Gastroesophageal sphincter (tissue), 4 donors: ENCODE measurements at regions not wholly inside any gene's neighbourhood (a gene's known extent, or its start where the extent isn't known, plus 50 kb on each side); places are given as distances from the start of the nearest gene placed in this dataset.

Experiments used
- ATAC-seq: fragments of 150-250 bp; one replicate; pipeline ENCODE4 v1.9.1; 2016; ENCODE audit warnings: mild to moderate bottlenecking, moderate library complexity
- H3K27ac ChIP-seq, 4 donors: fragments of 200-600 bp; sonication (generic) in 3 of 4; 1 replicate in 3 of 4; 2 replicates in 1 of 4; pipeline ENCODE4 v1.5.1; 2016 to 2019
- H3K27me3 ChIP-seq: fragments of 200-600 bp; sonication (generic); one replicate; pipeline ENCODE4 v1.5.1; 2019
- H3K36me3 ChIP-seq, 2 donors: fragments of 200-600 bp; sonication (generic); one replicate each; pipeline ENCODE4 v1.5.1; 2019; ENCODE audit warnings: control low read depth in 1 of 2
- H3K4me1 ChIP-seq, 3 donors: fragments of 200-600 bp; sonication (generic); 1 replicate in 2 of 3; 2 replicates in 1 of 3; pipeline ENCODE4 v1.5.1; 2016 to 2019; ENCODE audit warnings: control low read depth in 2 of 3
- H3K4me3 ChIP-seq, 2 donors: fragments of 200-600 bp; sonication (generic); one replicate each; pipeline ENCODE4 v1.5.1; 2019; ENCODE audit warnings: mild to moderate bottlenecking in 1 of 2, moderate library complexity in 1 of 2
- H3K9me3 ChIP-seq, 3 donors: fragments of 200-600 bp; sonication (generic); one replicate each; pipeline ENCODE4 v1.5.1; 2017 to 2019; ENCODE audit warnings: control low read depth in 2 of 3
- CTCF ChIP-seq, 4 experiments: fragments of 200-600 bp in 2 of 4; fragments of 450-650 bp in 2 of 4; sonication (generic) in 1 of 4; IDR thresholded peaks; one replicate each; pipeline ENCODE4 v1.5.1; 2017 to 2019; ENCODE audit warnings: antibody characterized with exemption in 4 of 4, mild to moderate bottlenecking in 2 of 4, moderate library complexity in 2 of 4
- EP300 ChIP-seq: sonication (generic); formaldehyde crosslinking; IDR thresholded peaks from one replicate; pipeline ENCODE4 v1.6.1; 2017; ENCODE audit warnings: antibody characterized with exemption, mild to moderate bottlenecking
- POLR2A ChIP-seq, 2 donors: fragments of 450-650 bp; IDR thresholded peaks; one replicate each; pipeline ENCODE4 v1.6.1; 2017; ENCODE audit warnings: antibody characterized with exemption in 2 of 2, mild to moderate bottlenecking in 2 of 2, moderate library complexity in 1 of 2
- POLR2AphosphoS5 ChIP-seq: sonication (generic); formaldehyde crosslinking; IDR thresholded peaks from one replicate; pipeline ENCODE4 v1.6.1; 2017; ENCODE audit warnings: antibody characterized with exemption
- WGBS, 2 donors: methylation state at CpG; one replicate each; pipeline ENCODE4 v1.1.5; 2018; ENCODE audit warnings: low coverage in 1 of 2; 5-methylcytosine and 5-hydroxymethylcytosine counted together

GRCh38 chr4:185904381-185904780 lies 92.4 kb upstream of the SORBS2 start:
- 84 to 93% methylated on average over 3 to 5 of the region's 5 CpGs for WGBS, 2 donors
- Histone ChIP-seq H3K36me3 (no peaks in the 10 kb centered on the region), H3K9me3 (no peaks in the 10 kb centered on the region)

GRCh38 chr4:185909972-185910371 lies 98.0 kb upstream of the SORBS2 start:
- no peak for ATAC-seq
- TF ChIP-seq CTCF (IDR thresholded peaks at IDR 0.05): no peak
- TF ChIP-seq POLR2AphosphoS5: no peak
- no peak for TF ChIP-seq POLR2A (IDR thresholded peaks at IDR 0.05)
- no peak for TF ChIP-seq EP300
- Histone ChIP-seq H3K27me3 (no peaks in the 10 kb centered on the region), H3K4me3 (no peak overlapping the region), H3K9me3 (no peaks in the 10 kb centered on the region), H3K27ac (no peak overlapping the region), H3K36me3 (no peaks in the 10 kb centered on the region), H3K4me1 (peaks cover 0 to 7% (median 0%) of the 10 kb centered on the region in 3 donors)
- 75 to 90% methylated on average over 2 of the region's 2 CpGs for WGBS, 2 donors

More at GRCh38 chr4:185904381-185904780, 92.4 kb upstream of the SORBS2 start:
- ATAC-seq: no peak
- Histone ChIP-seq H3K27ac (no peak overlapping the region), H3K4me3 (no peak overlapping the region), H3K4me1 (no peaks in the 10 kb centered on the region), H3K27me3 (no peaks in the 10 kb centered on the region)
- TF ChIP-seq POLR2AphosphoS5 (no peak), POLR2A (IDR thresholded peaks at IDR 0.05) (no peak), EP300 (no peak), CTCF (IDR thresholded peaks at IDR 0.05) (no peak)

GRCh38 chr4:185911556-185912064 lies 99.6 kb upstream of the SORBS2 start:
- no peaks in the 10 kb centered on the region for H3K36me3 ChIP-seq
- peaks cover 0 to 7% (median 0%) of the 10 kb centered on the region in 3 donors for H3K4me1 ChIP-seq
- TF ChIP-seq POLR2AphosphoS5 (no peak), POLR2A (IDR thresholded peaks at IDR 0.05) (no peak), CTCF (IDR thresholded peaks at IDR 0.05) (no peak), EP300 (no peak)
- H3K9me3 ChIP-seq: no peaks in the 10 kb centered on the region
- H3K27me3 ChIP-seq: no peaks in the 10 kb centered on the region
- ATAC-seq: no peak
- H3K27ac ChIP-seq: no peak overlapping the region
- WGBS, 2 donors: 97 to 100% methylated on average over 1 to 4 of the region's 4 CpGs
- no peak overlapping the region for H3K4me3 ChIP-seq

GRCh38 chr4:185912779-185913178 lies 100.8 kb upstream of the SORBS2 start:
- TF ChIP-seq POLR2AphosphoS5 (peak; percentile 19), EP300 (no peak)
- no peak overlapping the region for H3K4me3 ChIP-seq
- ATAC-seq: no peak
- no peaks in the 10 kb centered on the region for H3K36me3 ChIP-seq
- H3K4me1 ChIP-seq: peaks cover 0 to 7% (median 0%) of the 10 kb centered on the region in 3 donors
- 24 to 51% methylated on average over 4 of the region's 4 CpGs for WGBS, 2 donors
- H3K27me3 ChIP-seq: no peaks in the 10 kb centered on the region
- H3K9me3 ChIP-seq: no peaks in the 10 kb centered on the region
- no peak overlapping the region for H3K27ac ChIP-seq

- Histone ChIP-seq H3K27ac (no peak overlapping the region), H3K4me1 (peaks cover 0 to 7% (median 0%) of the 10 kb centered on the region in 3 donors), H3K27me3 (no peaks in the 10 kb centered on the region), H3K36me3 (no peaks in the 10 kb centered on the region), H3K9me3 (no peaks in the 10 kb centered on the region), H3K4me3 (no peak overlapping the region)
- TF ChIP-seq POLR2AphosphoS5 (no peak), CTCF (IDR thresholded peaks at IDR 0.05) (no peak), EP300 (no peak), POLR2A (IDR thresholded peaks at IDR 0.05) (no peak)
- ATAC-seq: no peak
- WGBS, 2 donors: 56 to 72% methylated on average over 11 of the region's 11 CpGs
These were observed 102.7 kb upstream of the SORBS2 start for GRCh38 chr4:185914583-185915199.
